Skeletal muscle satellite cell (primary cell): ENCODE measurements at regions not wholly inside any gene's neighbourhood (a gene's known extent, or its start where the extent isn't known, plus 50 kb on each side); places are given as distances from the start of the nearest gene placed in this dataset.

Experiments used
- H3K27me3 ChIP-seq: 2 replicates; pipeline ENCODE4 v1.7.0; 2013; ENCODE audit warnings: low read length; ENCODE audit not compliant: control insufficient read depth, insufficient read depth
- H3K36me3 ChIP-seq: 2 replicates; pipeline ENCODE4 v1.7.0; 2013; ENCODE audit warnings: mild to moderate bottlenecking, control low read depth, low read length; ENCODE audit not compliant: insufficient read depth
- H3K4me1 ChIP-seq: 2 replicates; pipeline ENCODE4 v1.7.0; 2013; ENCODE audit warnings: low read length; ENCODE audit not compliant: control insufficient read depth, insufficient read depth
- H3K4me2 ChIP-seq: 2 replicates; pipeline ENCODE4 v1.7.0; 2013; ENCODE audit warnings: mild to moderate bottlenecking, low read length
- H3K4me3 ChIP-seq: 2 replicates; pipeline ENCODE4 v1.7.0; 2013; ENCODE audit warnings: low read length
- H3K9ac ChIP-seq: 2 replicates; pipeline ENCODE4 v1.7.0; 2013; ENCODE audit warnings: mild to moderate bottlenecking, low read depth, low read length, moderate library complexity
- H3K9me3 ChIP-seq: replicated peaks from 2 replicates; pipeline ENCODE4 v1.7.0; 2013; ENCODE audit warnings: mild to moderate bottlenecking, control low read depth, low read length

DNA sequence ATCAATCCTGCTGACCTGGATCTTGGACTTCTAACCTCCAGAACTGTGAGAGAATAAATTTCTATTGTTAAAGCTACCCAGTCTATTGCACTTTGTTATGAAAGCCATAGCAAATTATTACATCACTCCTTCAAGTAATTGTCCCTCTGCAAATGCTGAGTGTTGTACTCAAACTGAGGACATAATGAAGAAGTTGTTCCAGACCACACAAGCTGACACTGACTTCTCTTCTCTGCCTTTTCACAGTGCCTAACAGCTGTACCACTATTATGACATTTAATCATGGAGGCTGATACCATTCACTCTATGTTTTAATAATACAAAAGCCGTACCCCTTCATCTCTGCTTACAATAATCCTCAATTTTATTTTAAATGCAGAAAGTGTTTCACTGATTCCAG, 424.1 kb upstream of the PIK3C3 start:
- Histone ChIP-seq H3K4me2 (no peak overlapping the region), H3K9me3 (no peaks in the 10 kb centered on the region), H3K27me3 (no peaks in the 10 kb centered on the region)

DNA sequence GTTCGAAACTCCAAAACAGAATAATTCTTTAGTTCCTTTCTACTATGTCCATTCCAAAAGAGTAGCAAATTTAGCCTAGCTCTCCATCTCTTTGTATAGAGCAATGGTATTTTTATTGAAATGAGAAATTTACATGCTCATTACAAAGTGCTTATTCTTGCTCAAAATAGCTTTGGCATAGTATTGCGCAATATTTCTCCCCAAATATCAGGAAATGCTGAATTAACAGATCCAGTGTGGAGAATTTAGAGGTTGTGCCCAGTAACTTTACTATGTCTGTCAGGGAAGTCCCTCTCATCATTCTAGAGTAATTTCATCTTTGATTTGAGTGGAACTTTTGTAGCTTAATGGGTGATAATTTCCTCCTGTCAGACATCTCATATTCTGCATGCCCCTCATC, 425.9 kb upstream of the PIK3C3 start:
- Histone ChIP-seq H3K9ac (no peak overlapping the region), H3K4me2 (no peak overlapping the region), H3K36me3 (no peaks in the 10 kb centered on the region), H3K27me3 (no peaks in the 10 kb centered on the region), H3K9me3 (no peaks in the 10 kb centered on the region), H3K4me1 (no peaks in the 10 kb centered on the region), H3K4me3 (no peak overlapping the region)

More for the DNA sequence above, 424.1 kb upstream of the PIK3C3 start:
- Histone ChIP-seq H3K36me3 (no peaks in the 10 kb centered on the region), H3K9ac (no peak overlapping the region), H3K4me3 (no peak overlapping the region), H3K4me1 (no peaks in the 10 kb centered on the region)

DNA sequence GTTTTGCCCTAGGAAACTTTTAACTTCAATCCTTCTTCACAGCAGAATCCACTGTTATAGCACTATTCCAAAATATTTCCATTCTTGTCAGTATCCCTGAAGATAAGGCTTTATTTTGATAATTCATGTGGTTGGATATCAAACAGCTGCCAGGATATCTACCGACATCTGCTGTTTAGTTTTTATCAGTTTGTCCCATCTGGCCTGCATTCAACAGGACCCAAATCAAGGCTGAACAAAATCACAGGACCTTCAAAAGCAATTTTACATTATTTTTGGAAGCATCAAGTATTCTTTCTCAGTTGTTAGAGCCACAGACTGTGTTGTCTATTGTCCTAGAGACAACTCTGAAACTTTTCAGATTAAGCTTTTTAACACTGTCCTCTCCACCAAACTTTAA, 429.0 kb upstream of the PIK3C3 start:
- no peaks in the 10 kb centered on the region for H3K9me3 ChIP-seq
- no peak overlapping the region for H3K4me2 ChIP-seq
- no peaks in the 10 kb centered on the region for H3K27me3 ChIP-seq
- H3K9ac ChIP-seq = no peak overlapping the region
- H3K4me1 ChIP-seq = no peaks in the 10 kb centered on the region
- no peaks in the 10 kb centered on the region for H3K36me3 ChIP-seq
- no peak overlapping the region for H3K4me3 ChIP-seq

DNA sequence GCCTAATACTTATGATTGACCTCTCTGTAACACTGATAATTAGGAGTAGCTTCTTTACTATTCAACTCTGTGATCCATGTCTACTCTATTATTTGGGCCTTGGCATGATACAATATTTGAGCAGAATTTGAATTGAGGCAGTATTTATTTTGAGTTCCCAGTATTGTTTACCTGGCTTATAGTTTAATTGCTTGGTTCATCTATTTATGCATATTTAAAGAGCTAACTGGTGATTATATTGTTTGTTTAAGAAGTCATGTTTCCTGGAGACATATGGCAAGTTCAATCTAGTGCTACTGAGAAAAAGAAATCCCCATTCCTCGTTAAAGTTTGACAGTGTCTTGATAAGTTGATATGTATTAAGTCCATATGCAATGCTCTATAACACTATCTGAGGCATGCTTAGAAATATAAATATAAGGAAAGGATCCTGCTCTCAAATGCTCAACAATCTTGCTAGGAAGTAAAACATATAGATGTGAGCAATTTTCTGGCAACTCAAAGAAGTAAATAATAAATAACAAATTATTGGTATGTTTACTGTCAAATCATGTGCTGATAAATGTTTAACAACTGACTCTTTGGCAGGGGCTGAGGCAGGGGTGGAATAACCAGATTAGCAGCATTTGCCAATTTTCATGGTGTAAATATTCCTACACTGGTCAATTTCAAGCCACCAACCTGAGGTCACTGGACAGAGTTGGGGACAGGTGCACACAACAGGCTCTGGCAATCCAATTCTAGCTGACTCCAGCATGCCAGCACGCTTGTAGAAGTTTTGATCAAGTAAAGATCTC, 430.2 kb upstream of the PIK3C3 start:
- no peak overlapping the region for H3K4me3 ChIP-seq
- H3K27me3 ChIP-seq = no peaks in the 10 kb centered on the region

DNA sequence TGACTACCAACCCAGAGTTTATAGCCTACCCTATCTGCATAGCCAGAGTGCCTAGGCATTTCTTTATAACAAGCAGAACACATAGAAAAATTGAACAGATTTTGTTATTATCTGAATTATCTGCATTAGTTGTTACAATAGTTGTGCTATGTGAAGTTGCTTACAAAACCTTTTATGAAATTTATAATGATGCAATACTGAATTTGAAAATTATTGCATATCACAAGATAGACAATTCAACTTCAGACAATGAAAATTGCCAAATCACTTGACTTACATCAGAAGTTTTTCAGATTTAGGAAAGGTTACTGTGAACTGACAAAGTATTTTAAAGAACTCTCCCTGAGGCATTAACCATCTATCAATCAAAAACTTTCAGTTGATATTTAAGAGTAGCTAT, 437.9 kb upstream of the PIK3C3 start:
- H3K27me3 ChIP-seq = no peaks in the 10 kb centered on the region
- no peak overlapping the region for H3K4me3 ChIP-seq
- H3K4me1 ChIP-seq = no peaks in the 10 kb centered on the region
- no peaks in the 10 kb centered on the region for H3K36me3 ChIP-seq
- no peak overlapping the region for H3K4me2 ChIP-seq
- no peaks in the 10 kb centered on the region for H3K9me3 ChIP-seq
- H3K9ac ChIP-seq = no peak overlapping the region

More for the DNA sequence above, 430.2 kb upstream of the PIK3C3 start:
- no peaks in the 10 kb centered on the region for H3K4me1 ChIP-seq
- H3K36me3 ChIP-seq = no peaks in the 10 kb centered on the region
- no peak overlapping the region for H3K9ac ChIP-seq
- H3K9me3 ChIP-seq = no peaks in the 10 kb centered on the region
- H3K4me2 ChIP-seq = no peak overlapping the region

DNA sequence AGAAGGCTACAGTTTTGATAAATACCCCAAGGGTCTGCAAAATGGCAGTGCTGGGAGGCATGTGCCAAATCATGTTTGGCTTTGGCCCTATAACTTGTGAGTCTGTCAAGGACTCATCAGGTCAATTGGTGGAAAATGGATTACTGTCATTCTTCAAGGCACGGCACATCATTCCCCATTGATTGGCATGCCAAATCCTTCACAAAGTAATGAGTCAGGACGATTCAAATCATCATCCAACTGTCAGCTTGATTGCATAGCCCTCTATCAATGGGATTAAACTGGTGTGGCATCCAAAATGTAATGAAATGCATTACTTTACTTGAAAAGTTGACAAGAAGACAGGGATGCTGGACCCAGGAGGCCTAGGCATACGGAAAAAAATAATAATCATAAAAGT, 441.6 kb upstream of the PIK3C3 start:
- H3K9me3 ChIP-seq = no peaks in the 10 kb centered on the region

DNA sequence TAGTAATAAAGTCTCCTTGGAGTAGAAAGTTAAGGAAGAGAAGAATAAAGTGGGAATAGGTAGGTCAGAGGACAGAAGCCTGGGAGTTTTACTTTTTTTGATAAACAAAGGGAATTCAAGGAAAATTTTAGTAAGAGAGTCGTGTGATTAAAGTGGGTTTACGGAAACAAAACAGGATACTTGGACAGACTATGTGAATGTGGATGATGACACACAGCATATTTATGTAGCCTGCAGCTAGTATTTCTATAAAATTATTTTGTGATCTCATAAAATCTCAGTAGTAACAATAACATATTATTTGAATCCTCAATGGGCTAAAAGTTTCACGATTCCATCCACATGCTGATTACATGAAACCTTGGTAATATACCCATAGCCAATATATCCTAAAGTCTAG, 450.7 kb upstream of the PIK3C3 start:
- no peak overlapping the region for H3K9ac ChIP-seq
- H3K9me3 ChIP-seq = no peaks in the 10 kb centered on the region
- no peaks in the 10 kb centered on the region for H3K27me3 ChIP-seq
- no peaks in the 10 kb centered on the region for H3K36me3 ChIP-seq
- no peak overlapping the region for H3K4me3 ChIP-seq
- no peak overlapping the region for H3K4me2 ChIP-seq
- H3K4me1 ChIP-seq = no peaks in the 10 kb centered on the region

More for the DNA sequence above, 441.6 kb upstream of the PIK3C3 start:
- no peak overlapping the region for H3K4me3 ChIP-seq
- H3K36me3 ChIP-seq = no peaks in the 10 kb centered on the region
- H3K27me3 ChIP-seq = no peaks in the 10 kb centered on the region
- H3K4me1 ChIP-seq = no peaks in the 10 kb centered on the region
- H3K9ac ChIP-seq = no peak overlapping the region
- H3K4me2 ChIP-seq = no peak overlapping the region

DNA sequence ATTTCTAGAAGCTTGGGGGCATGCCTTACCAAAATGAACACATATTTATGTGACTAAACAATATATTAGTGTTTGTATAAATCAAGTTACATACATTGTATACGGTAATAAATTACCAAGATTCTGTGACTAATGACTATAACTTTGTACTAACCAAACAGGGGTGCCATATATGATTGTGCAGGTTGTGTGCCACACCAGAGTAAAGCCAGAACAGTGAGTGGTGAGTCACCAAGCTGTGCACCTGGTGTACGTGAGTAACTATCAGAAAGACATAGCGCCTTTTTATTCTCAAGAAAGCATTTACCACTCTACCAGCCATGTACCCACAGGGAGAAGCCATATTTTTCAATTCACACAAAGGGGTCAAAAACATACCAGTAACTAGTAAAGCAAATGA, 453.2 kb upstream of the PIK3C3 start:
- Histone ChIP-seq H3K27me3 (no peaks in the 10 kb centered on the region), H3K9ac (no peak overlapping the region), H3K9me3 (no peaks in the 10 kb centered on the region), H3K36me3 (no peaks in the 10 kb centered on the region), H3K4me1 (no peaks in the 10 kb centered on the region), H3K4me2 (no peak overlapping the region), H3K4me3 (no peak overlapping the region)

DNA sequence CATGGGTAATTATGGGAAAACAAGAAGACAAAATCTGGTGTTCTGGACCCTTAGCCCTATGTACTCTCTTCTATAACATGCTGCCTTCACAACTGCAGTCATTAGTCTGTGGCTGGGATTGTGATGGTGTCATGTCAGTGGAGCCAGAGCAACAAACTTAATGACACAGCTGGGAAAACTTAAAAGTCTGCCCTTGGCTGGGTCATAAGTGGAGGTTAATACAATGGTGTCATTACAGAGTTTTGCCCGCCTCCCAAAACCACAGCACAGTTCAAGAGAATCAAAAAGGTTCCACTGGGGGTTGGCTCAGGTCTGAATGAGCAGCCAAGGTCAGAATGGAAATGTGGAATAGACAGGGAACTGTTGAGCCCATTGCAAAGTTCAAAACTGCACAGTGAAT, 455.7 kb upstream of the PIK3C3 start:
- H3K4me3 ChIP-seq = no peak overlapping the region
- H3K36me3 ChIP-seq = no peaks in the 10 kb centered on the region
- H3K4me2 ChIP-seq = no peak overlapping the region
- H3K27me3 ChIP-seq = no peaks in the 10 kb centered on the region
- no peak overlapping the region for H3K9ac ChIP-seq
- no peaks in the 10 kb centered on the region for H3K4me1 ChIP-seq
- no peaks in the 10 kb centered on the region for H3K9me3 ChIP-seq

DNA sequence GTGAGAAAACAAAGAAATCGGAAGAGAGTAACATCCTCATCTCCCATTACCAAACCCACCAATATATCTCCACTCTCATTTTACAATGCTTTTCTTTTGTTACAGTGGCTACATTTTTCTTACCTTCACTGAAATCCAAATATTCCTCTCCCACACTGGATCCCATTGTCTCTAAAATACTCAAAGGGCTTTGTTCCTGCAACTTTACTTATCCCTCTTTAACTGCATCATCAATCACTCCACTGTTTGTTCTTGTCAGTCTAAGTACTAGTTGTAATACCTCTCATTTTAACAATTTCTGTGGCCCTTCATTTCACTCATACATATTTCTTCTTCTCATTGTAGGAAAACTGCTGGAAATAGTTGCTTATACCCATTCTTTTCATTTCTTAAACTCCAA, 464.2 kb upstream of the PIK3C3 start:
- Histone ChIP-seq H3K4me2 (no peak overlapping the region), H3K4me3 (no peak overlapping the region), H3K9ac (no peak overlapping the region), H3K36me3 (no peaks in the 10 kb centered on the region), H3K27me3 (no peaks in the 10 kb centered on the region), H3K4me1 (no peaks in the 10 kb centered on the region), H3K9me3 (no peaks in the 10 kb centered on the region)

DNA sequence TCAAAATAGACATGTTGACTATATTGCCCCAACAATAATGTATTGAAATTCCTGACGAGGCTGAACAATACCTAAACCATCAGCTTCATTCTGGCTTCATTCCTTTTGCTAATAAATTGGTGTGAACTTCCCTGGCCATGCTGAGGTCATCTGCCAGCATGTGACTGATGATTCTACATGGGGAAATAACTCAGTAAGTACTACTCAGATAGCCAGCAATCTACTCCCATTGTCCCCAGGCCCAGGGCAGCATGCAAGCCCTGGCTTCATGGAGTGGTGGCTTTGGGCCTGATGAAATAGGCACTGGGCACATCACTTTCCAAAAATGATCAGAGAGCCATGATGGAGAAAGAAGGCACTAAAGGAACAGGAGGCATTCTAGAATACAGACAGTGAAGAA, 468.5 kb upstream of the PIK3C3 start:
- no peak overlapping the region for H3K4me3 ChIP-seq
- no peak overlapping the region for H3K4me2 ChIP-seq
- no peaks in the 10 kb centered on the region for H3K4me1 ChIP-seq
- H3K36me3 ChIP-seq = no peaks in the 10 kb centered on the region
- no peaks in the 10 kb centered on the region for H3K27me3 ChIP-seq
- H3K9ac ChIP-seq = no peak overlapping the region
- no peaks in the 10 kb centered on the region for H3K9me3 ChIP-seq

DNA sequence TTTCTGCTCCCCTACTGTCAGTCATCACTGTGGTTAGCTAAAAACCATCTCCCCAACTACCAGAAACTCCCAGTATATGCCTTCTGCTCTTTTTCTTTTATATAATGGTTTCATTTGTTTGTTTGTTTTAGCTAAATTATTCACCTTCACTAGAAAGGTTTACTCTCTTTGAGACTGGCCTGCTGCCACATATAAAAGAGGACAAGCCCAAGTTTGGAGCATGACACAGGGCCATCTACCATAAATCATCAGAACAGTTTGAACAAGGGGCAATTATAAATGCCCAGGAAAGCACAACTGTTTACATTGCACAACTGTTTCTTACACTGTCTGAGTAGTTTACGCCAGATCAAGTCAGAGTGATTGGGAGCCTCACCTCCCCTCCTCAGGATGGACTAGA, 471.0 kb upstream of the PIK3C3 start:
- no peaks in the 10 kb centered on the region for H3K27me3 ChIP-seq
- no peak overlapping the region for H3K9ac ChIP-seq
- no peaks in the 10 kb centered on the region for H3K9me3 ChIP-seq
- H3K4me2 ChIP-seq = no peak overlapping the region
- H3K4me3 ChIP-seq = no peak overlapping the region
- H3K4me1 ChIP-seq = no peaks in the 10 kb centered on the region
- no peaks in the 10 kb centered on the region for H3K36me3 ChIP-seq
